HEK293T (cell line): ENCODE measurements at regions not wholly inside any gene's neighbourhood (a gene's known extent, or its start where the extent isn't known, plus 50 kb on each side); places are given as distances from the start of the nearest gene placed in this dataset.

Experiments used
- ELF4 ChIP-seq: fragments of 450-650 bp; IDR thresholded peaks from 2 replicates; pipeline ENCODE4 v1.6.1; 2017; ENCODE audit warnings: antibody characterized with exemption
- FOXA1 ChIP-seq: fragments of 450-650 bp; IDR thresholded peaks from 2 replicates; pipeline ENCODE4 v1.6.1; 2016; ENCODE audit warnings: mild to moderate bottlenecking
- FOXK2 ChIP-seq: fragments of 450-650 bp; IDR thresholded peaks from 2 replicates; pipeline ENCODE4 v1.6.1; 2016; ENCODE audit warnings: mild to moderate bottlenecking
- FOXM1 ChIP-seq: fragments of 450-650 bp; IDR thresholded peaks from 2 replicates; pipeline ENCODE4 v1.6.1; 2017; ENCODE audit warnings: mild to moderate bottlenecking, borderline replicate concordance
- HDGF ChIP-seq: fragments of 450-650 bp; IDR thresholded peaks from 2 replicates; pipeline ENCODE4 v1.6.1; 2017; ENCODE audit warnings: antibody characterized with exemption, borderline replicate concordance
- LEF1 ChIP-seq: fragments of 450-650 bp; IDR thresholded peaks from 2 replicates; pipeline ENCODE4 v1.6.1; 2017; ENCODE audit warnings: mild to moderate bottlenecking, borderline replicate concordance
- NFRKB ChIP-seq: fragments of 450-650 bp; IDR thresholded peaks from 2 replicates; pipeline ENCODE4 v1.6.1; 2016; ENCODE audit warnings: mild to moderate bottlenecking, moderate library complexity
- PKNOX1 ChIP-seq: fragments of 450-650 bp; IDR thresholded peaks from 2 replicates; pipeline ENCODE4 v1.6.1; 2016
- SP1 ChIP-seq: fragments of 450-650 bp; IDR thresholded peaks from 2 replicates; pipeline ENCODE4 v1.6.1; 2017
- SUZ12 ChIP-seq: fragments of 450-650 bp; IDR thresholded peaks from 2 replicates; pipeline ENCODE4 v1.6.1; 2016; ENCODE audit warnings: mild to moderate bottlenecking
- TARDBP ChIP-seq: fragments of 450-650 bp; IDR thresholded peaks from 2 replicates; pipeline ENCODE4 v1.6.1; 2016
- ZNF384 ChIP-seq: fragments of 450-650 bp; IDR thresholded peaks from 2 replicates; pipeline ENCODE4 v1.6.1; 2016

GRCh38 chr2:118689456-118689855 is 158.0 kb downstream of the EN1 start:
- TF ChIP-seq FOXK2 (no peak), FOXA1 (no peak), SP1 (no peak), FOXM1 (no peak), NFRKB (no peak), TARDBP (no peak), PKNOX1 (no peak), SUZ12 (no peak), ELF4 (no peak), HDGF (no peak), ZNF384 (no peak), LEF1 (no peak)
